ENCODE measurements at regions not wholly inside any gene's neighbourhood (a gene's known extent, or its start where the extent isn't known, plus 50 kb on each side); places are given as distances from the start of the nearest gene placed in this dataset.
A peak's percentile ranks its signal among the peaks of the same experiment; 100 is the strongest.
"Not testable (repeated sequence)": the region's sequence is repeated elsewhere in the genome, so short reads cannot be mapped to it uniquely, and the experiment has no call there.

- DNase-seq (ENCODE audit: low read depth), result no peak
Observed at GRCh38 chr6:125354649-125355048, 52.9 kb upstream of the HDDC2 start.

DNA sequence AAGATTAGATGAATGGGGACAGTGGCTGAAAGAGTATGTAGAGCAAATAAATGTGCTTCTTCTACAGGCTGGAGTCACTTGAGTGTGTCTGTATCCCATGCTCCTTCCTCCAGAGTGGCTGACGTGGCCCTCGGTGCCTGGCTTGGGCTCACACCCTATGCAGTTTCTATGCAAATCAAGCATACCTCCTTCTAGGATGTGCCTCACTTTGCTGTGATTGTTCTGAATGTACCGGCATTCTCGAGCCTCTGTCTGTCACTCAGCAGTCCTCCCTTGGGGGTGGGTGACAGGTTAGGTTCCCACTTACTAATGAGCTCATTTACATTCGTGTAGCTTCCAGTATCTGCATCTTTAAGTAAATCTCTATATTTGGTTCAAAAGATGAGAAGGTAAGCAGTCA, 55.1 kb upstream of the HDDC2 start:
- DNase-seq (ENCODE audit: low read depth), result no peak

GRCh38 chr6:125357515-125358256, 55.9 kb upstream of the HDDC2 start:
- DNase-seq (ENCODE audit: low read depth), result no peak

GRCh38 chr6:125358898-125359297, 57.1 kb upstream of the HDDC2 start:
- no peak for DNase-seq (ENCODE audit: low read depth)

DNA sequence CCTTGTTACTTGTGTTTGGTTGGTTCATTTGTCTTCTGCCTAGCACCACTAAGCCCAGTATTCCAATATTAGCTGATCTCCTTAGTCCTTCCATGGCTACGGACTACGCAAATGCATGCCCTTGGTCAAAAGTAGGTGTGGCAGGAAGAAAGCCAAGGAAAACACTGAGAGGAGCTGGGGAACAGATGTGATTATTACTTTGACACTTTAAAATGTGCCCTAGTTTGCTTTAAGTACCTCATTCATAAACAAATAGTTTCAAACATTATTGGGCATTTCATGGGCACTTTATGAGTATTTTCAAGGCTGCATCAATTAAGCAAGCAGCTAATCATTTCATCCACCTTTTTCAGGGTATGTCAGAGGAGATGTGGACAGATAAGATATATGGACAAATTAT, 60.1 kb upstream of the HDDC2 start:
- no peak for DNase-seq (ENCODE audit: low read depth)

GRCh38 chr6:125363039-125363823, 61.5 kb upstream of the HDDC2 start:
- peak; percentile 31 for DNase-seq (ENCODE audit: low read depth)

DNA sequence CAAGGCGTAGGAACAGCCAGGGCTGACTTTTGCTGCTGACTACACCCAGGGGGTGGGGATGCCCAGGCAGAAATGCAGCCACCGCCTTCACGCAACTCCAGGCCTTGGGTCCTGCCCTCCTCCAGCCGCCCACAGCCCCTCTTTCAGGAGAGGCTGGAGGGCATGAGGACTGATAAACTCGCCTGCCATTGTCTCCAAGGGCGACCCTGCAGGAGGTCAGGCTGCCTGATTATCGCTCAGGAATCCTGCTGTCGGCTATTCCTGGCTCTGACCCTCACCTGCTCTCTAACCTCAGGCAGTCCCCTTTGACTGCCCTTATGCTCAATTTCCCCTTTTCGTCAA, 62.0 kb upstream of the HDDC2 start:
- no peak for DNase-seq (ENCODE audit: low read depth)

DNA sequence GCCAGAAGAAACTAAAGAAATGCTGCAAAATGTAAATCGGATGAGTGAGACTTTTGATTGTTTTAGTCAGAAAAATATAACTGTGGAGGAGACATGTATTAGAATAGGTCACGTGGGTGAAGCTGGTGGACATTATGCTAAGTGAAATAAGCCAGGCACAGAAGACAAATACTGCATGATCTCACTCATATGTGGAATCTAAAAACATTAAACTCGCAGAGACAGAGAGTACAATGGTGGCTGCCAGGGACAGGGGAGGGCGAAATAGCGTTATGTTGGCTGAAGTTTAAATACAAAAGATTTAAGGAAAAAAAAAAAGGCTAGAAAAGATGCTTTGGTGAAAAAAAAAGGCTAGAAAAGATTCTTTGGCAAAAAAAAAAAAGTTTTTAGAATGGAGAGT, 63.5 kb upstream of the HDDC2 start:
- no peak for DNase-seq (ENCODE audit: low read depth)

GRCh38 chr6:125367036-125367782, 65.4 kb upstream of the HDDC2 start:
- no peak for DNase-seq (ENCODE audit: low read depth)

DNA sequence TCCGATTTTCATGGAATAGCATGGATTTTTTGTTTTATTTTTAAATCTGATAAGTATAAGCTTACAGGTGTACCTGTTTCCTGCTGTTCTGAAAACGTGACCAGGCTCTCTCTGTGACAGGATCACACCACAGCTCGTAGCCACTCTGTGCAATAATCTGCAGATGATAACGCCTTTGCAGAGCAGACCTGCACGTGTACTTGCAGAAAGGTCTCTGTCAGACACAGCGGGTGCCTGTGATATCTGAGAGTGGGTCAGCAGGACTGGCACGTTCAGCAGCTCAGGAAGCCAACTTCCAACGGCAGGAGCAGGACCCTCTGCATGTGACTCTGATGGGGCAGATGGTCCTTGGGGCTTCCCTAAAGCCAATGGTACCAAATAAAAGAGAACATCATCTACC, 68.6 kb upstream of the HDDC2 start:
- no peak for DNase-seq (ENCODE audit: low read depth)

DNA sequence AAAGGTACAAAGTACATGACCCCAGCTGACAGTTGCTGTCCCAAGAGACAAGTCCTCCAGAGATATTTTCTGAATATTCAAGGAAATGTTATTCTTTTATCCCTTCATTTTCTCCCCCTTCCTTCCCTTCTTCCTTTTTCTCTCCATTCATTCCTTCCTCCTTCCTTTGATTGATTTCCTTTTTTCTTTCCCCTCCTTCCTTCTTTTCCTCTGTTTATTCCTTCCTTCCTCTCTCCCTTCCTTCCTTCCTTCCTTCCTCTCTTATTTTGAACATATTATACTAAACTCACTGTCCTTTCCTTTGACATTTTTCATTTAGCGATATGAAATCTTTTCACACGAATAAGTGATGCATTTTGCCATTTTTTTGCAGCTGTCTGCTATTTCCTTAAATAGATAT, 73.2 kb upstream of the HDDC2 start:
- DNase-seq (ENCODE audit: low read depth), result no peak

- peak; percentile 67 for DNase-seq (ENCODE audit: low read depth)
Observed at GRCh38 chr6:125375821-125376220, 74.1 kb upstream of the HDDC2 start.

- peak; percentile 72 for DNase-seq (ENCODE audit: low read depth)
Observed at GRCh38 chr6:125377621-125378020, 75.9 kb upstream of the HDDC2 start.

GRCh38 chr6:125379174-125379573, 77.4 kb upstream of the HDDC2 start:
- DNase-seq (ENCODE audit: low read depth), result no peak

DNA sequence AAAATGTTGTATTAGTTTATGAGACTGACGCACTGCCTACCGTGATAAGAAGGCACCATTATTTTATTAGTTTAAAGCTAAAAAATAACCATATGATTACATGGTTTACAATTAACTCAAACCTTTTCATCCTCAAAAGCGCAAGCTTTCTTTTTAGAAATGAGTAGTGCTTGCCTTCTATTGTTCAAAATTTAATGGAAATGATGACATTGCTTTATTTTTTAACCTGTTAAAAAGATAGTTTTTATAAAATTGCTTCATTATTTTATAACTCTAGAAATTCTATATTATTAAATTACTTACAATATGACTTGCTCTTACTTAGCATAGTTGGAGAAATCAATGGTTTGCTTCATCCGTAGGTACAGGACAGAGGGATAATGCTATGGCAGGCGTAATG, 78.7 kb upstream of the HDDC2 start:
- no peak for DNase-seq (ENCODE audit: low read depth)

DNA sequence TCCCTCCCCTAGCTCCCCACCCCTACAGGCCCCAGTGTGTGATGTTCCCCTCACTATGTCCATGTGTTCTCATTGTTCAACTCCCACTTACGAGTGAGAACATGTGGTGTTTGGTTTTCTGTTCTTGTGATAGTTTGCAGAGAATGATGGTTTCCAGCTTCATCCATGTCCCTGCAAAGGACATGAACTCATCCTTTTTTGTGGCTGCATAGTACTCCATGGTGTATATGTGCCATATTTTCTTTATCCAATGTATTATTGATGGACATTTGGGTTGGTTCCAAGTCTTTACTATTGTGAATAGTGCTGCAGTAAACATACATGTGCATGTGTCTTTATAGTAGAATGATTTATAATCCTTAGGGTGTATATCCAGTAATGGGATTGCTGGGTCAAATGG, 84.6 kb upstream of the HDDC2 start:
- DNase-seq (ENCODE audit: low read depth), result not testable (repeated sequence)

GRCh38 chr6:125392682-125393081, 90.9 kb upstream of the HDDC2 start:
- DNase-seq (ENCODE audit: low read depth), result no peak

DNA sequence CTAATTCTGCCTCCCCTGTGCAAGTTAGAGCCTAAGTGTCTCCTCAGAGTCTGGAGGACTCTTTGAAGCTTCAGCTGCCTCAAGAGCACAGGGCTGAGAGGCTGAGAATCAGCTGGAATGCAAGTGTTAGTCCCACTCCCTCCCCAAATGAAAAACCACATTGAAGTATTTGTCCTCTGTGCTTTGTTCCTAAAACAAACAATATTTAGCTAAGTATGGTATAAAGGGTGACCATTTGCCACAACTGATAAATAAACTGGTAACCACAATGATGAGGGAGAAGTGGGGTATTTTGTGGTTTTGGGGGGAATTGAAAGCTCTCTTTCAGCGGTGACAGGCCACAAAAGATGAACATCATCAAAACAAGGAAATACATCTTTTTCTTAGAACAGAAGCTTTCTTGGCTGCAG, 91.7 kb upstream of the HDDC2 start:
- DNase-seq (ENCODE audit: low read depth), result no peak

- no peak for DNase-seq (ENCODE audit: low read depth)
Observed at GRCh38 chr6:125406741-125407140, 105.0 kb upstream of the HDDC2 start.

GRCh38 chr6:125414507-125414906, 112.7 kb upstream of the HDDC2 start:
- no peak for DNase-seq (ENCODE audit: low read depth)

- DNase-seq (ENCODE audit: low read depth), result no peak
Observed at GRCh38 chr6:125415913-125416312, 114.1 kb upstream of the HDDC2 start.

DNA sequence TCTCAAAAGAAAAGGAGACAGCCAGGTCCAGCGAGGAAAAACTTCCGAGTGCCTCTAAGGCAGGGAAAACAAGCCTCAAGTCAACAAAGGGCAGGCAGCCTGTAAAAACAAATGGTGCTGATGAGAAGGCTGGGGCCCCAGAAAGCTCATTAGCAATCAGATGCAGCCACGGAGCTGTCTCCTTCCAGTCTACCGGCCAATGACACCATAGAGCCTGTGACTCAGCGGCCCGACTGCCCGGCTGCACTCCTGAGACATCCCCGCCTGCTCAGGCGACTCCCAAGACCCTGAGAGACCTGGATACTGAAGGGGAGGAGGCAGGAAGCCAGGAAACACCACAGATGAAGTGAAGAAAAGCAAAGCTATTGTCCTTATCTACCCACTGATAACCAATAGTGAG, 120.1 kb upstream of the HDDC2 start:
- DNase-seq (ENCODE audit: low read depth), result no peak

DNA sequence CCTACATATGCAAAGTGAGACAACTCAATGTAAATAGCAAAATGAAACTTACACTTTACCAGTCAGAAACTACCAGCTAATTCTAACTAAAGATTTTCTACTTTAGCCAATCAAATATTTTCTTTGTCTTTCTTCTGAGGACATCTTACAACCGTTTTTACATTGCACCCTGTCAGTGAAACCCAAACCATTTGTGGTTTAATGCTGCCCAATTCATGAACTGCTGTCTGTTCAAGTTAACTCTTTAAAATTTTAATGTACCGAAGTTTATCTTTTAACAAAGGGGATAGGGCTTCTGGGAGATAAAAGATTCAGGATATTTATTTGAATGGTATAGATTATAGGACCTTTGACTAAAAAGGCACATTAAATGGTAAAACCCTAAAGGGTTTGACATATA, 121.3 kb upstream of the HDDC2 start:
- no peak for DNase-seq (ENCODE audit: low read depth)

Data from fibroblast of the conjunctiva (primary cell).